ENCODE measurements at regions not wholly inside any gene's neighbourhood (a gene's known extent, or its start where the extent isn't known, plus 50 kb on each side); places are given as distances from the start of the nearest gene placed in this dataset.
A peak's percentile ranks its signal among the peaks of the same experiment; 100 is the strongest.

- no peak for DNase-seq
Observed at GRCh38 chr9:91025856-91026255, 224.2 kb downstream of the SYK start.

DNA sequence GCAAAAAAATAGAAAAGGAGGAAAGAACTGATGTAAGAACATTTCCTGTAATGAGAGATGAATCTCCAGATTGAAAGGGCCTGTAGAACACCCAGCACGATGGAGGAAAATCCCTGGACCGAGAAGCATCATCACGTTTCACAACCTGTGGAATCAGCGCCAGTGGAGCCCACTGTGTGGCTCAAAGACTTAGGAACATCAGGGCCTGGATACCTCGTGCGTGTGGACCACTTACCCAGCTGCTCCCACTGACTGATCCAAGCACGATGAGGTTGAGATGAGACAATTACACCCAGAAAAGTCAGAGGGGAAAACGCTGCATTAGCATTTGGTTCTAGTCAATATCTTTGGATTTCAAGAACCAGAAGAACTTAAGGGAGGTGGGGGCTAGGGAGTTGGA is 224.6 kb downstream of the SYK start:
- DNase-seq, result no peak

GRCh38 chr9:91027005-91027404 is 225.4 kb downstream of the SYK start:
- no peak for DNase-seq

GRCh38 chr9:91028166-91028827 is 226.7 kb downstream of the SYK start:
- DNase-seq, result no peak

- no peak for DNase-seq
Observed at GRCh38 chr9:91029650-91030361, 228.2 kb downstream of the SYK start.

GRCh38 chr9:91032121-91032531 is 230.5 kb downstream of the SYK start:
- no peak for DNase-seq

DNA sequence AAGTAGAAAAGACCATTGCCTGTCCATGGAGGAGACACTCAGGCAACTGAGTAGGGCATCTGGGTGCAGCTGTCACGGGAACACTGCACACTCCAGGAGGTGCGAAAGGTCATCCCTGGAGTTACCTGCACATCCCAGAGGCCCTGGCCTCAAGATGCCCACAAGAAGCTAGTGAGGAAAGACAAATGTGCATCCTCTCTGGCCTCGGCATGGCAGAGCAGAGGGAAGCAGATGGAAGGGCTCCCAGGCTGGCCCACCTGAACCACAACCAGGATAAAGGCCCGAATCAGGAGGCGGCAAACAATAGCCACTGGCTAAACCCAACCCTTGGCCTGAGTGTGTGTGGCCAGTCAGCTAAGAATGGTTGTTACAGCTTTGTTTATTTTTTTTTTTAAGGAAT is 231.7 kb downstream of the SYK start:
- DNase-seq, result no peak

GRCh38 chr9:91033797-91034196 is 232.2 kb downstream of the SYK start:
- DNase-seq, result peak; percentile 54 to 71

DNA sequence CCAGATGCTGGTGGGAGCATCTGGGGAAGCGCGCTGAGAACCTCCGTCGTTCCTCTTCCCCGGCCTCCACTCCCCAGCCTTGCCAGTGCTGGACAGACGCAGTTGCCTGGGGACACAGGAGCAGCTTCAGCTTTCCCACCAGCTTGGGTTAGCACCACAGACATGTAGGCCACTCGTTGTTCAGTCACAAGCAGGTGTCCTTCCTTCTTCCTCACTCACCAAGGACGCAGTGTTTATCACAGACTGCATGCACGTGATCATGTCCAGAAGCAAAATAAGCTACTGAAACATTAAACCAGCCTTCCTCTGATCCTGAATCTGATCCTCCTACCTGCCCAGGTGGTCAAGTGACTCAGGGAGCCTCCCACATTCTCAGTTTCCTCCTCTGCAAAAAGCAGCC is 232.9 kb downstream of the SYK start:
- DNase-seq, result no peak

- no peak for DNase-seq
Observed at GRCh38 chr9:91034976-91035824, 233.6 kb downstream of the SYK start.

GRCh38 chr9:91035825-91036208 is 234.2 kb downstream of the SYK start:
- DNase-seq, result no peak

DNA sequence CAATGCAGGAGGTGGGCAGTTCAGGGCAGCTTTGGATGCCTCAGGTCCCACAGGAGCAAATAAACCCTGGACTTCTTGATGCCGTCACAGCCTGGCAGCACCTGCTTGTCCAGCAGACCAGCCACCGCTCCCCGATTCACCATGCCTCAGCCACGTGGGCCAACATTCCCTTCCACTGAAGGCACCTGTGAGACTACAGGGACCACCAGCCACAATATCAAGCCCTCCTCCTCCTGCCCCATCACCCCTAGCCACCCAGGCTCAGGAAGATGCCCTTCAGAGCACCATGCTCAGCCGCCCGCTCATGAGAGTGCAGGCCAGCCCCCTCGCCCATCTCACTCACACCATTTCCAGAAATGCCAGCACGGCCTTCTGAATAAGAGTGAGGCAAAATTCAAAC is 234.7 kb downstream of the SYK start:
- no peak for DNase-seq

GRCh38 chr9:91036826-91037510 is 235.3 kb downstream of the SYK start:
- peak; percentile 41 to 47 for DNase-seq

GRCh38 chr9:91037511-91038482 is 236.2 kb downstream of the SYK start:
- no peak for DNase-seq

GRCh38 chr9:91038483-91039124 is 237.0 kb downstream of the SYK start:
- DNase-seq, result no peak

GRCh38 chr9:91039125-91039834 is 237.7 kb downstream of the SYK start:
- no peak for DNase-seq

GRCh38 chr9:91039835-91040140 is 238.2 kb downstream of the SYK start:
- DNase-seq, result no peak

- DNase-seq, result no peak
Observed at GRCh38 chr9:91040371-91041215, 239.0 kb downstream of the SYK start.

DNA sequence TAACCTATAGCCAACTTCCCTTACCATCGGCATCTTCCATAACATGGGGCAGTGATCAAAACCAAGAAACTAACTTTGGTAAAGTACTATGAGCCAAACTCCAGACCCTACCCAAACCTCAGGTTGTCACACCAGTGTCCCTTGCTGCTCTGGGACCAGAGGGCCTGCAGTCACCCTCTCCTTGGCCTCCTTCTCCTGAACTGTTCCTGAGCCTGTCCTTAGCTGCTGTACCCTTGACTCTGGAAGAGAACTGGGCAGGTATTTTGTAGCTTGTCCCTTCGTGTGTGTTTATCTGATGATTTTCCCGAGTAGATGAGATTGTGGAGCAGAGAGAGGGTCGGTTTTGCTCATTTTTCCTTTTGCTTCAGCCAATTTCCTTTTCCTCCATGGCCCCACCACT is 240.4 kb downstream of the SYK start:
- no peak for DNase-seq

DNA sequence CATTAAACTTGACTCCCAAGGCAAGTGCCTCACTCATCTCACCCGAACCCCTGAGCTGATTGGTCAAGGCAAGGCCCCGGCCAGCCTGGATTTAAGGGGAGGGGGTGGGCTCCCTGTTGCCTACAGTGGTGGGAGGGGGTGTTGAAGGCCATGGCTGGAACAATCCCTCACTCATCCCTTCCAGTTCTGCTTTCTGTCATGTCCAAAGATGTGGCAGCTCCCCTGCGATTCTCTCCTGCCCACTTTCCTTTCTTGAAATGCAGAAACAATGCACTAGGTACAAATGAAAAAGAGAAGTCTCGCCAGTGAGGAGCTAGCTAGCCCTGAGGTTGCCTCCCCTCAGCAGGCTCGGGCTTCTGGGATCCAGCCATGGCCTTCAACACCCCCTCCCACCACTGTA is 240.9 kb downstream of the SYK start:
- DNase-seq, result no peak
